ENCODE measurements at regions not wholly inside any gene's neighbourhood (a gene's known extent, or its start where the extent isn't known, plus 50 kb on each side); places are given as distances from the start of the nearest gene placed in this dataset.
"Not testable (repeated sequence)": the region's sequence is repeated elsewhere in the genome, so short reads cannot be mapped to it uniquely, and the experiment has no call there.

- H3K4me1 ChIP-seq: no peaks in the 10 kb centered on the region
- in situ Hi-C loops (cut with MboI; ENCODE audit: low pct_ligation_motif_present in 1 of 4, low pct_unique_long_range_greater_than_20kb in 1 of 4, low sequenced_read_pairs in 3 of 4): loop anchor here in 3 of 4 donors (10.0 to 25.0 kb wide), 3 partner anchors 183 to 286 kb away; no protein-coding TSS in a partner anchor
- H3K4me3 ChIP-seq: no peak overlapping the region
- H3K36me3 ChIP-seq: no peaks in the 10 kb centered on the region
- WGBS, 2 donors (ENCODE audit: low coverage in 1 of 2): 64 to 67% methylated on average over 1 of the region's 1 CpG
- DNase-seq: no peak
- intact Hi-C loops (cut with DNase I; ENCODE audit: low total_unique reads): no loop called here
- no peaks in the 10 kb centered on the region for H3K9me3 ChIP-seq
- no peak for TF ChIP-seq POLR2AphosphoS5 (IDR thresholded peaks at IDR 0.05)
- TF ChIP-seq, protein P1, sequence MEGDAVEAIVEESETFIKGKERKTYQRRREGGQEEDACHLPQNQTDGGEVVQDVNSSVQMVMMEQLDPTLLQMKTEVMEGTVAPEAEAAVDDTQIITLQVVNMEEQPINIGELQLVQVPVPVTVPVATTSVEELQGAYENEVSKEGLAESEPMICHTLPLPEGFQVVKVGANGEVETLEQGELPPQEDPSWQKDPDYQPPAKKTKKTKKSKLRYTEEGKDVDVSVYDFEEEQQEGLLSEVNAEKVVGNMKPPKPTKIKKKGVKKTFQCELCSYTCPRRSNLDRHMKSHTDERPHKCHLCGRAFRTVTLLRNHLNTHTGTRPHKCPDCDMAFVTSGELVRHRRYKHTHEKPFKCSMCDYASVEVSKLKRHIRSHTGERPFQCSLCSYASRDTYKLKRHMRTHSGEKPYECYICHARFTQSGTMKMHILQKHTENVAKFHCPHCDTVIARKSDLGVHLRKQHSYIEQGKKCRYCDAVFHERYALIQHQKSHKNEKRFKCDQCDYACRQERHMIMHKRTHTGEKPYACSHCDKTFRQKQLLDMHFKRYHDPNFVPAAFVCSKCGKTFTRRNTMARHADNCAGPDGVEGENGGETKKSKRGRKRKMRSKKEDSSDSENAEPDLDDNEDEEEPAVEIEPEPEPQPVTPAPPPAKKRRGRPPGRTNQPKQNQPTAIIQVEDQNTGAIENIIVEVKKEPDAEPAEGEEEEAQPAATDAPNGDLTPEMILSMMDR (IDR thresholded peaks at IDR 0.05): no peak
- no peak for TF ChIP-seq EP300 (IDR thresholded peaks at IDR 0.05; ENCODE audit: low read depth)
- TF ChIP-seq POLR2A (IDR thresholded peaks at IDR 0.05): no peak
- H3K27me3 ChIP-seq: no peaks in the 10 kb centered on the region
- H3K27ac ChIP-seq: no peak overlapping the region
Measured at GRCh38 chr15:38997841-38998240, 433.2 kb upstream of the RASGRP1 start.

DNA sequence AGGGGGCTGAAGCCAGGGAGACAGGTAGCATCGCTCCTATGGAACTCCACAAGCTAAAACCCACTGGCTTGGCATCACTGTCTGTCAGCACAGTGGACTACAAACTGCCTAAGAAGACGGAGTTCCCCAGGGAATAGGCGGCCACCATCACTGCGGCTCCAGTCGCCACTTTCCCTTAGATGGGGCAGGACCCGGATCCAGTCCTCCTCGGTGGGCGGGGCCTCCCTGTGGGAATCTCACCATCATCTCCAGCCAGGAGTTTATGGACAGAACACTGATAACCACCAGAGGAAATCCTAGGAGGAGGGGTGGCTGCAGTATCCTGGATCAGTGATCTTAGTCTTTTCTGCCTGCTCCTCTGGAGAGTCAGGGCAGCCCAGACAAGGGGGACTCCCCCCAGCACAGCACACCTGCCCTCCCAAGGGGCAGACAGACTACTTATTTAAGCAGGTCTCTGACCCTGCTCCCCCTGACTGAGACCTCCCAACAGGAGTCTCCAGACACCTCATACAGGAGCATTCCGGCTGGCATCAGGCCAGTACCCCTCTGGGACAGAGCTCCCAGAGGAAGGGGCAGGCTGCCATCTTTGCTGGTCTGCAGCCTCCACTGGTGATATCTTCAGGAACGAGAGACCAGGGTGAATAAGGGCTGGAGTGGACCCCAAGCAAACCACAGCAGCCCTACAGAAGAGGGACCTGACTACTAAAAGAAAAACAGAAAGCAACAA, 435.6 kb upstream of the RASGRP1 start:
- 87% methylated on average over 8 of the region's 10 CpGs; no CpG with 5 or more reads in 1 of the 2 donors for WGBS, 2 donors (ENCODE audit: low coverage in 1 of 2)
- in situ Hi-C loops (cut with MboI; ENCODE audit: low pct_ligation_motif_present in 1 of 4, low pct_unique_long_range_greater_than_20kb in 1 of 4, low sequenced_read_pairs in 3 of 4) (no loop called here), intact Hi-C loops (cut with DNase I; ENCODE audit: low total_unique reads) (no loop called here)
- no peak for DNase-seq
- H3K27me3 ChIP-seq: no peaks in the 10 kb centered on the region
- no peak overlapping the region for H3K27ac ChIP-seq
- H3K4me1 ChIP-seq: no peaks in the 10 kb centered on the region
- H3K36me3 ChIP-seq: no peaks in the 10 kb centered on the region
- no peaks in the 10 kb centered on the region for H3K9me3 ChIP-seq
- TF ChIP-seq POLR2AphosphoS5 (IDR thresholded peaks at IDR 0.05) (no peak), EP300 (IDR thresholded peaks at IDR 0.05; ENCODE audit: low read depth) (no peak), POLR2A (IDR thresholded peaks at IDR 0.05) (no peak)
- TF ChIP-seq, protein P1 (IDR thresholded peaks at IDR 0.05): no peak
- H3K4me3 ChIP-seq: no peak overlapping the region

DNA sequence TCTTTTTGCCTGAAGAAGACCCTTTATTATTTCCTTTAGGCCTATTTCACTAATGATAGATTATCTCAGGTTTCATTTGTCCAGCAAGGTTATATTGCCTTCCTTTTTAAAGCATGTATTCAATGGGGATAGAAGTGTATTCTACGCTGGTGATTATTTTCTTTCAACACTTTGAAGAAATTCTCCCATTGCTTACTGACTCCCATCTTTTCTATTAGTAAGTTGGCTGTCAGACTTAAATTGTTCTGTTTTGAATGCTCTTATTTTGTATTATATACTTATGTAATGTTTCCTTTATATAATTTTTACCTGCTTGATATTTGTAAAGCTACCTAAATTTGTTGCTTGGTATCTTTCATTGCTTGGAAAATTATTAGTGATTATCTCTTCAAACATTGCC, 445.1 kb upstream of the RASGRP1 start:
- no peaks in the 10 kb centered on the region for H3K27me3 ChIP-seq
- WGBS, 2 donors (ENCODE audit: low coverage in 1 of 2): 75 to 91% methylated on average over 1 of the region's 1 CpG
- in situ Hi-C loops (cut with MboI; ENCODE audit: low pct_ligation_motif_present in 1 of 4, low pct_unique_long_range_greater_than_20kb in 1 of 4, low sequenced_read_pairs in 3 of 4): no loop called here
- H3K4me1 ChIP-seq: no peaks in the 10 kb centered on the region
- no peak overlapping the region for H3K27ac ChIP-seq
- no peak for TF ChIP-seq POLR2A (IDR thresholded peaks at IDR 0.05)
- TF ChIP-seq, protein P1 (IDR thresholded peaks at IDR 0.05): no peak
- no peak for TF ChIP-seq POLR2AphosphoS5 (IDR thresholded peaks at IDR 0.05)
- TF ChIP-seq EP300 (IDR thresholded peaks at IDR 0.05; ENCODE audit: low read depth): no peak
- no peak overlapping the region for H3K4me3 ChIP-seq
- H3K36me3 ChIP-seq: no peaks in the 10 kb centered on the region
- intact Hi-C loops (cut with DNase I; ENCODE audit: low total_unique reads): no loop called here
- H3K9me3 ChIP-seq: peaks cover 14% of the 10 kb centered on the region in 2 donors
- no peak for DNase-seq

- in situ Hi-C loops (cut with MboI; ENCODE audit: low pct_ligation_motif_present in 1 of 4, low pct_unique_long_range_greater_than_20kb in 1 of 4, low sequenced_read_pairs in 3 of 4); H3K27ac ChIP-seq; H3K36me3 ChIP-seq; intact Hi-C loops (cut with DNase I; ENCODE audit: low total_unique reads); DNase-seq; H3K27me3 ChIP-seq; H3K4me3 ChIP-seq; H3K4me1 ChIP-seq: not testable (repeated sequence)
- WGBS, 2 donors (ENCODE audit: low coverage in 1 of 2): 64 to 100% methylated on average over 1 to 3 of the region's 3 CpGs
- peaks cover 14% of the 10 kb centered on the region in 2 donors for H3K9me3 ChIP-seq
Measured at GRCh38 chr15:39011066-39011465, 446.5 kb upstream of the RASGRP1 start.

DNA sequence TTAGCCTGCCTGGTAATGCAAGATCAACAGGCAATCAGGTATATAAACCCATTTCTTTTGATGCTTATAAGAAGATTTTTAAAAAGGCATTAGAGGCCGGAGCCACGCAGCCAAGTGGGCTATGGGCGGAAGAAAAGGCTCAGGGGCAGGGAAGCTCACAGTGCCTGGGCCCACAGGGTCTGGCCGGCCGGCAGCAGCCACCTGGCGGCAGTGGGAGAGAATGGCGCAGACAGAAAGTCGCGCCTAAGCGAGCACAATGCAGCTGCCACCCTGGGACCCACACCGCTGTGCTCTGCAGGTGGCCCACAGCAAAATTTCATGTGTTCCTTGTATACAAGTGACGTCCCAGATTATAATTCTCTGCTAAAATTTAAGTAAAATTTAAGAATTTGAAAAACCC, 448.6 kb upstream of the RASGRP1 start:
- H3K36me3 ChIP-seq: no peaks in the 10 kb centered on the region
- no peak for DNase-seq
- WGBS, 2 donors (ENCODE audit: low coverage in 1 of 2): 84 to 86% methylated on average over 7 to 11 of the region's 12 CpGs
- peaks cover 12 to 14% of the 10 kb centered on the region in 2 donors for H3K9me3 ChIP-seq
- H3K27me3 ChIP-seq: no peaks in the 10 kb centered on the region
- no peak overlapping the region for H3K4me3 ChIP-seq
- in situ Hi-C loops (cut with MboI; ENCODE audit: low pct_ligation_motif_present in 1 of 4, low pct_unique_long_range_greater_than_20kb in 1 of 4, low sequenced_read_pairs in 3 of 4): no loop called here
- H3K4me1 ChIP-seq: no peaks in the 10 kb centered on the region
- no peak for TF ChIP-seq POLR2AphosphoS5 (IDR thresholded peaks at IDR 0.05)
- no peak for TF ChIP-seq EP300 (IDR thresholded peaks at IDR 0.05; ENCODE audit: low read depth)
- TF ChIP-seq POLR2A (IDR thresholded peaks at IDR 0.05): no peak
- TF ChIP-seq, protein P1 (IDR thresholded peaks at IDR 0.05): no peak
- no peak overlapping the region for H3K27ac ChIP-seq
- intact Hi-C loops (cut with DNase I; ENCODE audit: low total_unique reads): no loop called here

All from transverse colon (tissue), 4 donors.